ENCODE measurements at regions not wholly inside any gene's neighbourhood (a gene's known extent, or its start where the extent isn't known, plus 50 kb on each side); places are given as distances from the start of the nearest gene placed in this dataset.
A peak's percentile ranks its signal among the peaks of the same experiment; 100 is the strongest.

GRCh38 chrX:126395909-126396308 lies 156.7 kb downstream of the DCAF12L1 start:
- Histone ChIP-seq H3K4me1 (ENCODE audit: control insufficient read depth in 1 of 2, insufficient read depth in 2 of 2, low read length in 2 of 2) (no peaks in the 10 kb centered on the region), H3K36me3 (ENCODE audit: control insufficient read depth in 1 of 2, insufficient read depth in 2 of 2, low read length in 1 of 2) (no peaks in the 10 kb centered on the region), H3K27ac (ENCODE audit: low read depth in 1 of 2, low read length in 2 of 2) (no peak overlapping the region), H3K27me3 (ENCODE audit: control insufficient read depth in 1 of 2, insufficient read depth in 2 of 2, low read length in 1 of 2) (no peaks in the 10 kb centered on the region), H3K9me3 (ENCODE audit: control insufficient read depth, low read length) (no peaks in the 10 kb centered on the region), H3K4me3 (ENCODE audit: low read length in 2 of 2) (no peak overlapping the region)
- DNase-seq = no peak
- ATAC-seq (ENCODE audit: low FRiP score) = no peak
- intact Hi-C loops (cut with DNase I) = no loop called here

- ATAC-seq (ENCODE audit: low FRiP score) = no peak
- H3K4me3 ChIP-seq (ENCODE audit: low read length in 2 of 2) = no peak overlapping the region
- intact Hi-C loops (cut with DNase I) = no loop called here
- no peak for DNase-seq
- WGBS, 2 donors = 28 to 31% methylated on average over 2 of the region's 2 CpGs
- H3K36me3 ChIP-seq (ENCODE audit: control insufficient read depth in 1 of 2, insufficient read depth in 2 of 2, low read length in 1 of 2) = no peaks in the 10 kb centered on the region
- H3K27me3 ChIP-seq (ENCODE audit: control insufficient read depth in 1 of 2, insufficient read depth in 2 of 2, low read length in 1 of 2) = no peaks in the 10 kb centered on the region
- no peak overlapping the region for H3K27ac ChIP-seq (ENCODE audit: low read depth in 1 of 2, low read length in 2 of 2)
- no peaks in the 10 kb centered on the region for H3K9me3 ChIP-seq (ENCODE audit: control insufficient read depth, low read length)
- H3K4me1 ChIP-seq (ENCODE audit: control insufficient read depth in 1 of 2, insufficient read depth in 2 of 2, low read length in 2 of 2) = no peaks in the 10 kb centered on the region
Observed at GRCh38 chrX:126394681-126395080, 157.9 kb downstream of the DCAF12L1 start.

GRCh38 chrX:126393284-126393683 lies 159.3 kb downstream of the DCAF12L1 start:
- Histone ChIP-seq H3K4me1 (ENCODE audit: control insufficient read depth in 1 of 2, insufficient read depth in 2 of 2, low read length in 2 of 2) (no peaks in the 10 kb centered on the region), H3K27me3 (ENCODE audit: control insufficient read depth in 1 of 2, insufficient read depth in 2 of 2, low read length in 1 of 2) (no peaks in the 10 kb centered on the region), H3K9me3 (ENCODE audit: control insufficient read depth, low read length) (no peaks in the 10 kb centered on the region), H3K36me3 (ENCODE audit: control insufficient read depth in 1 of 2, insufficient read depth in 2 of 2, low read length in 1 of 2) (no peaks in the 10 kb centered on the region), H3K27ac (ENCODE audit: low read depth in 1 of 2, low read length in 2 of 2) (no peak overlapping the region), H3K4me3 (ENCODE audit: low read length in 2 of 2) (no peak overlapping the region)
- DNase-seq (no peak), ATAC-seq (ENCODE audit: low FRiP score) (no peak)
- intact Hi-C loops (cut with DNase I) = no loop called here
- 34 to 52% methylated on average over 3 of the region's 3 CpGs for WGBS, 2 donors

GRCh38 chrX:126376465-126376864 lies 176.1 kb downstream of the DCAF12L1 start:
- ATAC-seq (ENCODE audit: low FRiP score) = no peak
- no peaks in the 10 kb centered on the region for H3K4me1 ChIP-seq (ENCODE audit: control insufficient read depth in 1 of 2, insufficient read depth in 2 of 2, low read length in 2 of 2)
- no peak overlapping the region for H3K4me3 ChIP-seq (ENCODE audit: low read length in 2 of 2)
- H3K9me3 ChIP-seq (ENCODE audit: control insufficient read depth, low read length) = no peaks in the 10 kb centered on the region
- no peaks in the 10 kb centered on the region for H3K36me3 ChIP-seq (ENCODE audit: control insufficient read depth in 1 of 2, insufficient read depth in 2 of 2, low read length in 1 of 2)
- WGBS, 2 donors = 69 to 82% methylated on average over 3 of the region's 3 CpGs
- no peak for DNase-seq
- intact Hi-C loops (cut with DNase I) = no loop called here
- H3K27me3 ChIP-seq (ENCODE audit: control insufficient read depth in 1 of 2, insufficient read depth in 2 of 2, low read length in 1 of 2) = no peaks in the 10 kb centered on the region
- no peak overlapping the region for H3K27ac ChIP-seq (ENCODE audit: low read depth in 1 of 2, low read length in 2 of 2)

GRCh38 chrX:126342859-126343258 lies 176.8 kb upstream of the DCAF12L2 start:
- Histone ChIP-seq H3K4me1 (ENCODE audit: control insufficient read depth in 1 of 2, insufficient read depth in 2 of 2, low read length in 2 of 2) (no peaks in the 10 kb centered on the region), H3K27me3 (ENCODE audit: control insufficient read depth in 1 of 2, insufficient read depth in 2 of 2, low read length in 1 of 2) (no peaks in the 10 kb centered on the region), H3K4me3 (ENCODE audit: low read length in 2 of 2) (no peak overlapping the region), H3K9me3 (ENCODE audit: control insufficient read depth, low read length) (no peaks in the 10 kb centered on the region), H3K36me3 (ENCODE audit: control insufficient read depth in 1 of 2, insufficient read depth in 2 of 2, low read length in 1 of 2) (no peaks in the 10 kb centered on the region), H3K27ac (ENCODE audit: low read depth in 1 of 2, low read length in 2 of 2) (no peak overlapping the region)
- no peak for DNase-seq
- no peak for ATAC-seq (ENCODE audit: low FRiP score)
- intact Hi-C loops (cut with DNase I) = no loop called here

GRCh38 chrX:126339928-126340327 lies 173.8 kb upstream of the DCAF12L2 start:
- no peaks in the 10 kb centered on the region for H3K9me3 ChIP-seq (ENCODE audit: control insufficient read depth, low read length)
- DNase-seq = no peak
- ATAC-seq (ENCODE audit: low FRiP score) = no peak
- H3K4me3 ChIP-seq (ENCODE audit: low read length in 2 of 2) = no peak overlapping the region
- no peaks in the 10 kb centered on the region for H3K27me3 ChIP-seq (ENCODE audit: control insufficient read depth in 1 of 2, insufficient read depth in 2 of 2, low read length in 1 of 2)
- H3K36me3 ChIP-seq (ENCODE audit: control insufficient read depth in 1 of 2, insufficient read depth in 2 of 2, low read length in 1 of 2) = no peaks in the 10 kb centered on the region
- intact Hi-C loops (cut with DNase I) = no loop called here
- H3K27ac ChIP-seq (ENCODE audit: low read depth in 1 of 2, low read length in 2 of 2) = no peak overlapping the region
- no peaks in the 10 kb centered on the region for H3K4me1 ChIP-seq (ENCODE audit: control insufficient read depth in 1 of 2, insufficient read depth in 2 of 2, low read length in 2 of 2)
- whole genome bisulfite sequencing, 2 donors = 65 to 76% methylated on average over 3 of the region's 3 CpGs

- DNase-seq (no peak), ATAC-seq (ENCODE audit: low FRiP score) (no peak)
- H3K9me3 ChIP-seq (ENCODE audit: control insufficient read depth, low read length) = no peaks in the 10 kb centered on the region
- no peaks in the 10 kb centered on the region for H3K27me3 ChIP-seq (ENCODE audit: control insufficient read depth in 1 of 2, insufficient read depth in 2 of 2, low read length in 1 of 2)
- H3K27ac ChIP-seq (ENCODE audit: low read depth in 1 of 2, low read length in 2 of 2) = no peak overlapping the region
- WGBS, 2 donors = 37 to 50% methylated on average over 2 of the region's 2 CpGs
- H3K36me3 ChIP-seq (ENCODE audit: control insufficient read depth in 1 of 2, insufficient read depth in 2 of 2, low read length in 1 of 2) = no peaks in the 10 kb centered on the region
- no peaks in the 10 kb centered on the region for H3K4me1 ChIP-seq (ENCODE audit: control insufficient read depth in 1 of 2, insufficient read depth in 2 of 2, low read length in 2 of 2)
- H3K4me3 ChIP-seq (ENCODE audit: low read length in 2 of 2) = no peak overlapping the region
- intact Hi-C loops (cut with DNase I) = no loop called here
Observed at GRCh38 chrX:126338916-126339315, 172.8 kb upstream of the DCAF12L2 start.

- no peak for ATAC-seq (ENCODE audit: low FRiP score)
- WGBS, 2 donors = 17 to 25% methylated on average over 1 of the region's 1 CpG
- Histone ChIP-seq H3K36me3 (ENCODE audit: control insufficient read depth in 1 of 2, insufficient read depth in 2 of 2, low read length in 1 of 2) (no peaks in the 10 kb centered on the region), H3K9me3 (ENCODE audit: control insufficient read depth, low read length) (no peaks in the 10 kb centered on the region), H3K27ac (ENCODE audit: low read depth in 1 of 2, low read length in 2 of 2) (no peak overlapping the region), H3K4me3 (ENCODE audit: low read length in 2 of 2) (no peak overlapping the region), H3K4me1 (ENCODE audit: control insufficient read depth in 1 of 2, insufficient read depth in 2 of 2, low read length in 2 of 2) (no peaks in the 10 kb centered on the region), H3K27me3 (ENCODE audit: control insufficient read depth in 1 of 2, insufficient read depth in 2 of 2, low read length in 1 of 2) (no peaks in the 10 kb centered on the region)
- intact Hi-C loops (cut with DNase I) = no loop called here
- no peak for DNase-seq
Observed at GRCh38 chrX:126300401-126300800, 134.3 kb upstream of the DCAF12L2 start.

GRCh38 chrX:126272795-126273497 lies 106.9 kb upstream of the DCAF12L2 start:
- DNase-seq (peak; percentile 21 to 54), ATAC-seq (ENCODE audit: low FRiP score) (no peak)
- Histone ChIP-seq H3K4me1 (ENCODE audit: control insufficient read depth in 1 of 2, insufficient read depth in 2 of 2, low read length in 2 of 2) (no peaks in the 10 kb centered on the region), H3K4me3 (ENCODE audit: low read length in 2 of 2) (no peak overlapping the region), H3K36me3 (ENCODE audit: control insufficient read depth in 1 of 2, insufficient read depth in 2 of 2, low read length in 1 of 2) (no peaks in the 10 kb centered on the region), H3K27me3 (ENCODE audit: control insufficient read depth in 1 of 2, insufficient read depth in 2 of 2, low read length in 1 of 2) (no peaks in the 10 kb centered on the region), H3K9me3 (ENCODE audit: control insufficient read depth, low read length) (no peaks in the 10 kb centered on the region), H3K27ac (ENCODE audit: low read depth in 1 of 2, low read length in 2 of 2) (no peak overlapping the region)
- intact Hi-C loops (cut with DNase I) = no loop called here
- WGBS, 2 donors = 73 to 82% methylated on average over 16 of the region's 16 CpGs

Measured in aorta (tissue), 5 donors.